Naive thymus-derived CD4-positive, alpha-beta T cell (primary cell): ENCODE measurements at regions not wholly inside any gene's neighbourhood (a gene's known extent, or its start where the extent isn't known, plus 50 kb on each side); places are given as distances from the start of the nearest gene placed in this dataset.

Experiments used
- ATAC-seq: fragments of 150-1000 bp; cut with Tn5 transposase; 2 replicates; pipeline ENCODE4 v1.10.0; 2021; ENCODE audit warnings: mild to moderate bottlenecking, moderate library complexity
- CTCF ChIA-PET: fragments of 350-600 bp; sonication (Branson Sonifier 250); formaldehyde crosslinking; loops from one replicate; lab custom pipeline; 2021; ENCODE audit warnings: antibody characterized with exemption; lab: Charles Lee
- POLR2A ChIA-PET: fragments of 350-600 bp; sonication (Branson Sonifier 250); formaldehyde crosslinking; loops from one replicate; lab custom pipeline; 2021; ENCODE audit warnings: antibody characterized with exemption, inconsistent platforms; lab: Charles Lee
- DNase-seq, 9 donors: peaks; one replicate each; pipeline versions ENCODE4 v3.0.0 to v3.0.0-alpha.2; 2020 to 2022; ENCODE audit warnings: mixed read lengths in 1 of 9
- H3K27ac ChIP-seq: one replicate; pipeline ENCODE4 v1.7.0; 2013; ENCODE audit warnings: mild to moderate bottlenecking, low read depth, low read length, moderate library complexity
- H3K27me3 ChIP-seq, 2 donors: one replicate each; pipeline ENCODE4 v1.7.0; 2013; ENCODE audit warnings: low read length in 2 of 2, mild to moderate bottlenecking in 2 of 2, moderate library complexity in 2 of 2; ENCODE audit not compliant: control insufficient read depth in 2 of 2, insufficient read depth in 2 of 2
- H3K36me3 ChIP-seq, 3 experiments: 1 replicate in 2 of 3; 2 replicates in 1 of 3; pipeline ENCODE4 v1.7.0; 2013; ENCODE audit warnings: low read length in 3 of 3, mild to moderate bottlenecking in 3 of 3, moderate library complexity in 1 of 3; ENCODE audit not compliant: insufficient read depth in 3 of 3, control insufficient read depth in 2 of 3
- H3K4me1 ChIP-seq, 2 donors: one replicate each; pipeline ENCODE4 v1.7.0; 2013; ENCODE audit warnings: low read length in 2 of 2, mild to moderate bottlenecking in 2 of 2, moderate library complexity in 1 of 2; ENCODE audit not compliant: control insufficient read depth in 2 of 2, insufficient read depth in 2 of 2
- H3K4me3 ChIP-seq: 2 replicates; pipeline ENCODE4 v1.7.0; 2013; ENCODE audit warnings: mild to moderate bottlenecking, low read length
- H3K9me3 ChIP-seq, 3 experiments: 1 replicate in 2 of 3; 2 replicates in 1 of 3; pipeline ENCODE4 v1.7.0; 2013; ENCODE audit warnings: low read length in 3 of 3; ENCODE audit not compliant: control insufficient read depth in 2 of 3
- H3K27ac Mint-ChIP-seq, 9 donors: one replicate each; pipeline ENCODE4 v1.8.0; 2020 to 2022; ENCODE audit warnings: mixed read lengths in 9 of 9, mild to moderate bottlenecking in 8 of 9, moderate library complexity in 5 of 9, inconsistent platforms in 2 of 9
- H3K27me3 Mint-ChIP-seq, 5 donors: one replicate each; pipeline ENCODE4 v1.8.0; 2021 to 2022; ENCODE audit warnings: mixed read lengths in 5 of 5, mild to moderate bottlenecking in 1 of 5
- H3K36me3 Mint-ChIP-seq, 5 donors: one replicate each; pipeline ENCODE4 v1.8.0; 2020 to 2022; ENCODE audit warnings: mixed read lengths in 5 of 5, mild to moderate bottlenecking in 3 of 5, inconsistent platforms in 1 of 5
- H3K4me1 Mint-ChIP-seq, 7 donors: one replicate each; pipeline ENCODE4 v1.8.0; 2020 to 2022; ENCODE audit warnings: mixed read lengths in 7 of 7, mild to moderate bottlenecking in 3 of 7, inconsistent platforms in 1 of 7
- H3K4me3 Mint-ChIP-seq, 10 donors: one replicate each; pipeline ENCODE4 v1.8.0; 2020 to 2022; ENCODE audit warnings: mild to moderate bottlenecking in 10 of 10, mixed read lengths in 10 of 10, moderate library complexity in 6 of 10, inconsistent platforms in 2 of 10
- H3K9me3 Mint-ChIP-seq, 11 donors: one replicate each; pipeline ENCODE4 v1.8.0; 2020 to 2022; ENCODE audit warnings: mixed read lengths in 11 of 11, mild to moderate bottlenecking in 4 of 11, inconsistent platforms in 1 of 11, moderate library complexity in 1 of 11
- intact Hi-C, 2 donors: fragments of 100-400 bp; cut with micrococcal nuclease; formaldehyde crosslinking; loops; one replicate each; pipeline ENCODE4 v1.15.1; 2023

DNA sequence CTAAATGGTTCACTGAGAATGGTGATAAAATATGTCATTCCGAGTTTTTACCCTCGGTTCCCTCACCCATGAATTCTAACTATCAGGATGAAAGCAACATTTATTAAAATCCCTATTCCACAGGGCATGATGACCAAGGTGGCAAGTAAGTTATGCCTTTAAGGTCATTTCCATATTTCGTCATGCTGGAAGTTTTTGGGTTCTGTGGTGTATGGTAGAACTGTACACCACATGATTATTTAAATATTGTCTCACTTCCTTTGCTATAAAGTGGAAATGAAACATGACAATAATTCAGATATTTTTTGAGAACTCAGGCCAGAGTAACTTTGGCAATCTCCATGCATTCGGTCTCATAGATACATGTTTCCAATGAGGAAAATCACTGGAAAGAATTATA, 68.5 kb upstream of the CARD18 start:
- no peaks in the 10 kb centered on the region for H3K27me3 Mint-ChIP-seq
- H3K36me3 Mint-ChIP-seq = no peaks in the 10 kb centered on the region
- Histone ChIP-seq H3K4me1 (no peaks in the 10 kb centered on the region), H3K36me3 (no peaks in the 10 kb centered on the region), H3K27me3 (no peaks in the 10 kb centered on the region), H3K27ac (no peak overlapping the region), H3K9me3 (no peaks in the 10 kb centered on the region), H3K4me3 (no peak overlapping the region)
- H3K27ac Mint-ChIP-seq = no peak overlapping the region
- ATAC-seq (peak; percentile 57), DNase-seq (no peak)
- intact Hi-C loops = no loop called here
- ChIA-PET POLR2A (no interaction called here), CTCF (no interaction called here)
- peaks cover 1 to 7% (median 5%) of the 10 kb centered on the region in 7 donors for H3K4me1 Mint-ChIP-seq
- H3K9me3 Mint-ChIP-seq = no peaks in the 10 kb centered on the region
- H3K4me3 Mint-ChIP-seq = no peak overlapping the region

GRCh38 chr11:105206633-105207032, 67.1 kb upstream of the CARD18 start:
- H3K4me1 Mint-ChIP-seq = peaks cover 4 to 16% (median 13%) of the 10 kb centered on the region in 7 donors
- Histone ChIP-seq H3K27ac (no peak overlapping the region), H3K4me3 (no peak overlapping the region), H3K27me3 (no peaks in the 10 kb centered on the region), H3K4me1 (peaks cover 0 to 8% of the 10 kb centered on the region in 2 donors), H3K36me3 (no peaks in the 10 kb centered on the region), H3K9me3 (no peaks in the 10 kb centered on the region)
- ATAC-seq (no peak), DNase-seq (no peak)
- ChIA-PET CTCF (no interaction called here), POLR2A (no interaction called here)
- no peaks in the 10 kb centered on the region for H3K36me3 Mint-ChIP-seq
- H3K27me3 Mint-ChIP-seq = no peaks in the 10 kb centered on the region
- H3K4me3 Mint-ChIP-seq = no peak overlapping the region
- H3K27ac Mint-ChIP-seq = no peak overlapping the region
- intact Hi-C loops = no loop called here
- H3K9me3 Mint-ChIP-seq = no peaks in the 10 kb centered on the region

GRCh38 chr11:105204636-105205035, 65.1 kb upstream of the CARD18 start:
- ATAC-seq = no peak
- H3K9me3 ChIP-seq = no peaks in the 10 kb centered on the region
- H3K27ac Mint-ChIP-seq = no peak overlapping the region
- no peak overlapping the region for H3K4me3 ChIP-seq
- H3K27me3 ChIP-seq = no peaks in the 10 kb centered on the region
- H3K36me3 Mint-ChIP-seq = no peaks in the 10 kb centered on the region
- H3K4me1 ChIP-seq = peaks cover 0 to 8% of the 10 kb centered on the region in 2 donors
- no peaks in the 10 kb centered on the region for H3K9me3 Mint-ChIP-seq
- intact Hi-C loops = no loop called here
- no peak overlapping the region for H3K27ac ChIP-seq
- POLR2A ChIA-PET = no interaction called here
- no peaks in the 10 kb centered on the region for H3K27me3 Mint-ChIP-seq
- no peaks in the 10 kb centered on the region for H3K36me3 ChIP-seq
- no peak for DNase-seq
- H3K4me1 Mint-ChIP-seq = peaks cover 4 to 16% (median 13%) of the 10 kb centered on the region in 7 donors
- CTCF ChIA-PET = no interaction called here
- no peak overlapping the region for H3K4me3 Mint-ChIP-seq

GRCh38 chr11:105203569-105204240, 64.1 kb upstream of the CARD18 start:
- Mint-ChIP-seq H3K27ac (no peak overlapping the region), H3K36me3 (no peaks in the 10 kb centered on the region), H3K4me1 (peaks cover 4 to 16% (median 13%) of the 10 kb centered on the region in 7 donors), H3K4me3 (no peak overlapping the region), H3K27me3 (no peaks in the 10 kb centered on the region), H3K9me3 (no peaks in the 10 kb centered on the region)
- ChIA-PET POLR2A (no interaction called here), CTCF (no interaction called here)
- ATAC-seq = no peak
- no peak overlapping the region for H3K4me3 ChIP-seq
- no peaks in the 10 kb centered on the region for H3K27me3 ChIP-seq
- intact Hi-C loops = no loop called here
- no peaks in the 10 kb centered on the region for H3K9me3 ChIP-seq
- no peak overlapping the region for H3K27ac ChIP-seq
- no peaks in the 10 kb centered on the region for H3K36me3 ChIP-seq
- H3K4me1 ChIP-seq = peaks cover 0 to 8% of the 10 kb centered on the region in 2 donors
- no peak for DNase-seq

DNA sequence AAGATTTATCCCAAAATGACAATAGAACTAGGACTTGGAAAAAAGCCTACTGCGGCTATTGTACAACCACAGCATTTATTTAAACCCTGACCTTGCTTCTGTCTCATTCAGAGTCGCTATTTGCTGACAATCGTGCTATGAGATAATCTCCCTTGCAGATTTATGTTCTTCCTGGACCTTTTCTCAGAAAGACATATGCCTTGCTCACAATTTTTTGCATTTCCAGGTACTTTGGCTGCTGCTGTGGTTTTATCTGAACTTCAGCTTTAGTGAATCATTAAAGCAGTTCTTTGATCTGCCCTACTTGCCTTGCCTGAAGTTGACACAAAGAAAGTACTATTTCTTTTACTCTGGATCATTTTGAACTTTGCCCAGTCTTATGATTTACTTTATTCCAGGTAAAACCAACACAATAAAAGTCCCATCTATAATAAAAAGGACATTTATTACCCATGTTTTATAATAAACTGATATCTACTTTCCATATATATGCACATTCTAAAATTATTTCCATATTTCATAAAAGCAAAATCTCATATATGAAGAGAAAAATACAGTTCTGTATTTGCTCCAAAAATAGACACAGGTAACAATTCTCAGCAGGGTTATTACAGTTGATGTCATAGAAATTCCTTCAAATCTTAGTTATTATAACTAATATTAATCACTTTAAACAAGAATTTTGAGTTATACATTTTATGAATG, 63.4 kb upstream of the CARD18 start:
- CTCF ChIA-PET = no interaction called here
- DNase-seq = no peak
- POLR2A ChIA-PET = no interaction called here
- H3K27me3 Mint-ChIP-seq = peaks cover 0 to 4% (median 0%) of the 10 kb centered on the region in 5 donors
- no peaks in the 10 kb centered on the region for H3K9me3 Mint-ChIP-seq
- no peaks in the 10 kb centered on the region for H3K36me3 Mint-ChIP-seq
- Histone ChIP-seq H3K4me3 (no peak overlapping the region), H3K36me3 (no peaks in the 10 kb centered on the region), H3K27me3 (no peaks in the 10 kb centered on the region), H3K4me1 (peaks cover 0 to 8% of the 10 kb centered on the region in 2 donors), H3K9me3 (no peaks in the 10 kb centered on the region), H3K27ac (no peak overlapping the region)
- peak overlapping the region in 3 of 10 donors; percentile 0 to 29 (median 21) for H3K4me3 Mint-ChIP-seq
- ATAC-seq = no peak
- intact Hi-C loops = no loop called here
- H3K4me1 Mint-ChIP-seq = peaks cover 4 to 16% (median 13%) of the 10 kb centered on the region in 7 donors
- no peak overlapping the region for H3K27ac Mint-ChIP-seq

DNA sequence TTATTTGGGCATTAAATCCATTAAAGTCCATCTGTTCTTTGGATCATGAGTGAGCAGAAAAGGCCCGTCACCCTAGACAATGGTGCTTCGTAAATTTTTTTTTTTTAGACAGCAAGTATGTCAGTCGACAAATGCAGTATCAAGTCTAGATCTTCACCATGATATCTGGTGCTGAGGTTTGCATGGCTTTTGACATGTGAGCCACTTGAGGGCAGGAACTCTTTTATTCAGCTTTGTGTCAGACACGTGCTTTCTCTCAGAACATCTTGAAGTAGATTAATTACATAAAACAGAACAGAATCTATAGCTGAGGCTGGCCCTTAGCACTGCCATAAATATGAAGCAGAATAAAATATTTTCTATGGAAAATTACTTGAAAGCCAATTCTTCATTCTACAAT, 62.9 kb upstream of the CARD18 start:
- no peak overlapping the region for H3K27ac Mint-ChIP-seq
- Histone ChIP-seq H3K9me3 (no peaks in the 10 kb centered on the region), H3K36me3 (no peaks in the 10 kb centered on the region), H3K4me3 (no peak overlapping the region), H3K4me1 (peaks cover 0 to 8% of the 10 kb centered on the region in 2 donors), H3K27me3 (no peaks in the 10 kb centered on the region), H3K27ac (no peak overlapping the region)
- DNase-seq = no peak
- intact Hi-C loops = no loop called here
- CTCF ChIA-PET = no interaction called here
- no peak for ATAC-seq
- no peaks in the 10 kb centered on the region for H3K9me3 Mint-ChIP-seq
- no peaks in the 10 kb centered on the region for H3K36me3 Mint-ChIP-seq
- POLR2A ChIA-PET = no interaction called here
- H3K4me3 Mint-ChIP-seq = peak overlapping the region in 1 of 10 donors; percentile 0
- peaks cover 4 to 16% (median 13%) of the 10 kb centered on the region in 7 donors for H3K4me1 Mint-ChIP-seq
- peaks cover 0 to 4% (median 0%) of the 10 kb centered on the region in 5 donors for H3K27me3 Mint-ChIP-seq

- Mint-ChIP-seq H3K36me3 (no peaks in the 10 kb centered on the region), H3K27me3 (peaks cover 0 to 4% (median 0%) of the 10 kb centered on the region in 5 donors), H3K9me3 (no peaks in the 10 kb centered on the region), H3K27ac (no peak overlapping the region), H3K4me1 (peaks cover 4 to 16% (median 13%) of the 10 kb centered on the region in 7 donors), H3K4me3 (no peak overlapping the region)
- H3K27ac ChIP-seq = no peak overlapping the region
- ChIA-PET POLR2A (no interaction called here), CTCF (no interaction called here)
- DNase-seq (no peak), ATAC-seq (no peak)
- no peaks in the 10 kb centered on the region for H3K36me3 ChIP-seq
- no peaks in the 10 kb centered on the region for H3K9me3 ChIP-seq
- H3K4me3 ChIP-seq = no peak overlapping the region
- H3K4me1 ChIP-seq = peaks cover 0 to 8% of the 10 kb centered on the region in 2 donors
- intact Hi-C loops = no loop called here
- no peaks in the 10 kb centered on the region for H3K27me3 ChIP-seq
Measured at GRCh38 chr11:105201166-105201565, 61.6 kb upstream of the CARD18 start.
